Activated naive CD8-positive, alpha-beta T cell treated with anti-CD3 and anti-CD28 coated beads, Interleukin-2, amount 10 ng/mL, durations not matched to agents 7 days and 5 days (primary cell): ENCODE measurements at regions not wholly inside any gene's neighbourhood (a gene's known extent, or its start where the extent isn't known, plus 50 kb on each side); places are given as distances from the start of the nearest gene placed in this dataset.

Experiments used
- ATAC-seq: fragments of 150-1000 bp; cut with Tn5 transposase; one replicate; pipeline ENCODE4 v1.10.0; 2021; ENCODE audit warnings: low read depth, moderate library complexity
- POLR2A ChIA-PET: fragments of 350-600 bp; sonication (Branson Sonifier 250); formaldehyde crosslinking; loops from one replicate; lab custom pipeline; 2021; ENCODE audit warnings: antibody characterized with exemption; lab: Charles Lee
- DNase-seq: peaks from one replicate; pipeline ENCODE4 v3.0.0; 2021
- H3K27ac Mint-ChIP-seq: one replicate; pipeline ENCODE4 v1.8.0; 2022; ENCODE audit warnings: mild to moderate bottlenecking, mixed read lengths
- H3K27me3 Mint-ChIP-seq: one replicate; pipeline ENCODE4 v1.8.0; 2022; ENCODE audit warnings: mild to moderate bottlenecking, moderate library complexity, mixed read lengths
- H3K36me3 Mint-ChIP-seq: one replicate; pipeline ENCODE4 v1.8.0; 2021; ENCODE audit warnings: mild to moderate bottlenecking, mixed read lengths
- H3K4me1 Mint-ChIP-seq: one replicate; pipeline ENCODE4 v1.8.0; 2021; ENCODE audit warnings: mixed read lengths
- H3K4me3 Mint-ChIP-seq: one replicate; pipeline ENCODE4 v1.8.0; 2022; ENCODE audit warnings: mild to moderate bottlenecking, moderate library complexity, mixed read lengths
- H3K9me3 Mint-ChIP-seq: one replicate; pipeline ENCODE4 v1.8.0; 2021; ENCODE audit warnings: mixed read lengths

DNA sequence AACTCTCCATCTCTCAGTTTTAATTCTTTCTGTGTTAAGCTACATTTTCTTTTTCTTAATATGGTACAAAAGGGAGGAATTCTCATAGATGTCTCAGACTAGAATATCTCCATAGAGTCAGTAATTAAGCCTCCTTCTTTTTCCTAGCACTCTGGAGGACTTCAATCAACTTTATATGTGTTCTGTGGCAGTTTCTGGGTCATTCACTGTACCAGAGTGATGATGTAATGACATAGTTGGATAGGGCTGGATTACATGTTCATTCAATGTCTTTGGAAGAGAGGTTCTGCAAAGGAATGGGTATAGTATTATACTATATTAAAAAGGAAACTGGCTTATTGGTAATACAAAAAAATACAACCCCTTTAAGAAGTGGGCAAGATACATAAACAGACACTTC, 318.3 kb upstream of the OPRM1 start:
- POLR2A ChIA-PET: no interaction called here
- Mint-ChIP-seq H3K36me3 (no peaks in the 10 kb centered on the region), H3K4me1 (no peaks in the 10 kb centered on the region), H3K27ac (no peak overlapping the region), H3K27me3 (no peaks in the 10 kb centered on the region), H3K4me3 (no peak overlapping the region), H3K9me3 (peaks cover 2% of the 10 kb centered on the region)
- ATAC-seq (no peak), DNase-seq (no peak)

DNA sequence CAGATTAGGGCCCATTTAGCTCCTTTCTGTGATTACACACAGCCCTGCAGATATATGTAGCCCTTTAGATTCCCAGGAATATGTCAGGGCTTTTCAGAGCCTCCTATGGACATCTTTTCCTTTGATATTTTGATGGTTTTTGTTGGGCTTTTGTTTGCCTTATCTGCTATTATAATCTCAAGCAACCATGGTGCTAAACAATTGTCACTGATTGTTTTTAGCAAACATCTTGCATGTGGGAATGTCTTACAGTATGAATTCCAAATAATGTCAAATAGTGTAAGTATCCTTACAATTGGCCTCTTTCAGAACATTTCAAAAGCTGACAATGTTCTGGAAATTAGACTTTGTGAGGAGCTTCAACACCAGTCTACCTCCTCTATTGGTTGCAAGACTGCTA, 333.6 kb upstream of the OPRM1 start:
- ATAC-seq: no peak
- H3K27me3 Mint-ChIP-seq: no peaks in the 10 kb centered on the region

DNA sequence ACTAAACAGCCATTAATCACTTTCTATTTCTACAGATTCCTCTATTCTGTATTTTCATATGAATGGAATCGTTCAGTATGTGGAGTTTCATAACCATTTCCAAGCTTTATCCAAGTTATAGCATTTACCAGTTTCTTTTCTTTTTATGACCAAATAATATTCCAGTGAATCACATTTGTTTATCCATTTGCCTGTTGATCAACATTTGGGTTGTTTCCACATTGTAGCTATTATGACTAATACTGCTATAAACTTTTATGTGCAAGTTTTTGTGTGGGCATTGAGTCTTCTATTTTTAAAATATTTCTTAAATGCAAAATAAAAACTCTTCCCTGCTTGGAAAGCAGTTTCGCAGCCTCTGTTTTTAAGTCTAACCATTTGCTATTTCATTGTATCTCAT, 336.4 kb upstream of the OPRM1 start:
- Mint-ChIP-seq H3K9me3 (peaks cover 2% of the 10 kb centered on the region), H3K4me1 (no peaks in the 10 kb centered on the region), H3K27ac (no peak overlapping the region), H3K4me3 (no peak overlapping the region), H3K36me3 (no peaks in the 10 kb centered on the region), H3K27me3 (no peaks in the 10 kb centered on the region)
- POLR2A ChIA-PET: no interaction called here
- no peak for DNase-seq
- ATAC-seq: no peak

More for the DNA sequence above, 333.6 kb upstream of the OPRM1 start:
- peaks cover 2% of the 10 kb centered on the region for H3K9me3 Mint-ChIP-seq
- no peak overlapping the region for H3K27ac Mint-ChIP-seq
- POLR2A ChIA-PET: no interaction called here
- H3K4me3 Mint-ChIP-seq: no peak overlapping the region
- DNase-seq: no peak
- no peaks in the 10 kb centered on the region for H3K4me1 Mint-ChIP-seq
- no peaks in the 10 kb centered on the region for H3K36me3 Mint-ChIP-seq

DNA sequence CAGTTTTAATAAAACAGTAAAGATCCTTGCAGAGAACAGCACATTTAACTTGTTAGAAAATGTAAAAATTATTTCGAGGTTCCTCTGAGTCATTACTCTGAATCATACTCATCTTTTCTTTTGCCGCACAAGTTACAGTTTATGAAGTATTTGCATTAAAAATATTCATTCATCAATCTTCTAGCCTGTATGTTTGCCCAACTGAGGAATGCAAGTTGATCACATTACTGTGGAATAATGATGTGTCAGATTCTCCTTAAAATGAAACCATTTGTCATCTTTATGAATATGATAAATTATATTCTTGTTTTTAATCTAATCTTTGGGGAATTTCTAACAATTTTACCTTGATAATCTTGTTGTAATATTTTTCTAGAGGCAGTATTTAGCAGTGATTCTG, 340.4 kb upstream of the OPRM1 start:
- H3K27ac Mint-ChIP-seq: no peak overlapping the region
- H3K9me3 Mint-ChIP-seq: peaks cover 4% of the 10 kb centered on the region
- H3K36me3 Mint-ChIP-seq: no peaks in the 10 kb centered on the region
- DNase-seq (no peak), ATAC-seq (no peak)
- H3K4me1 Mint-ChIP-seq: no peaks in the 10 kb centered on the region
- H3K4me3 Mint-ChIP-seq: no peak overlapping the region
- no peaks in the 10 kb centered on the region for H3K27me3 Mint-ChIP-seq
- POLR2A ChIA-PET: no interaction called here

DNA sequence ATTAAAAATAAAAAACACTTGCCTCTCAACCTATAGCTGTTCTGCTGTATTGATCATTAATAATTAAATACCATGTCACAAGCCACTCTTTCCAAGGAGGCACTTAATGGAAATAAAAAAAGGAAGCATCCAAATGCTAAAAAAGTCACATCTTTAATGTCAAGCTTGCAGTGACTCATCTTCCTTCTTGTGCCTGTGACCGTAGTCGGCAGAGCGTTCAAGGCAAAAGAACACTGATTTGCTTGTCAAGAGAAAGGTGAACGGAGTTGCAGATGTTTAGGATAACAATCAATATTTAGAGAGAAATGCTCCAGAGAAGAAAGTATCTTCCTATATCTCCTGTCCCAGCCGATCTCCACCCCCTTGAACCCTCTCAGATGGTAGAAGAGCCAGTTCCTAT, 341.0 kb upstream of the OPRM1 start:
- ATAC-seq (no peak), DNase-seq (no peak)
- no peak overlapping the region for H3K4me3 Mint-ChIP-seq
- H3K27ac Mint-ChIP-seq: no peak overlapping the region
- H3K4me1 Mint-ChIP-seq: no peaks in the 10 kb centered on the region
- POLR2A ChIA-PET: no interaction called here
- no peaks in the 10 kb centered on the region for H3K27me3 Mint-ChIP-seq
- H3K9me3 Mint-ChIP-seq: peaks cover 2% of the 10 kb centered on the region
- no peaks in the 10 kb centered on the region for H3K36me3 Mint-ChIP-seq

DNA sequence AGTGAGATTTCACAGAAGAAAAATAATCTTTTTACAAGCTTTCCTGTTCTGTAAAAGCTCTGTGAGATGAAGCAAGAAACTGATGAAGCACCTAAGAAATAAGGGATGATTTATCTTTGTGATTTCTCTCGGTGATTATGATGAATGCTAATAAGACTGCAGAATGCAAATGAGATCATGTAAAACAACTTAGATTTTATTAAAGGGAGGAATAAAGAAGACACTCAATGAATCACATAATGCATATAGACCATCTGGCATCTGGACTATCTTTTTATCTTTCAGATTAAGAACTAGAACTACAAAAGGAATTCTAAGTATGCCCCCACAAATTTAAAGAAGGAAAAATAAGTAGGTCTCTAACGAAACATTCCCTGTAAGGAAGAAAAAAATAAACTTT, 361.5 kb upstream of the OPRM1 start:
- Mint-ChIP-seq H3K27me3 (no peaks in the 10 kb centered on the region), H3K27ac (no peak overlapping the region), H3K4me3 (no peak overlapping the region), H3K36me3 (no peaks in the 10 kb centered on the region), H3K9me3 (no peaks in the 10 kb centered on the region), H3K4me1 (no peaks in the 10 kb centered on the region)
- ATAC-seq (no peak), DNase-seq (no peak)
- POLR2A ChIA-PET: no interaction called here

DNA sequence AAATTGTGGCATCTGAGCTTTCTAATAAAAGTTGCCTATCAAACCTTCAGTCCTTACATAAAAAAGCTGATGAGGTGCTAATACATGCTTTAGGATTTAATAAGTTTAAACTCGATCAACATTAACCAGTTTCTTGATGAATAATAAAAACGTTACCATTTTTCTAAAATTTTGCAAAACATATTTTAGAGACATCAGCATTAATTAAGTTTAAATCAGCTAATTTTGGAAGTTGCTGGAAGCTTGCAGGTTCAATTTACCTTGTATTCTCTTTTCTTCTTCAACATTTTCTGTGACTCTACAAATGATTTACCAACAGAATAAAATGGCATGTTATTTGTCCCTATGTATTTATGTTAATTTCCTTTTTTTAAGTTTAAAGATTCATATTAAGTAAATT, 365.3 kb upstream of the OPRM1 start:
- no peaks in the 10 kb centered on the region for H3K9me3 Mint-ChIP-seq
- no peaks in the 10 kb centered on the region for H3K27me3 Mint-ChIP-seq
- POLR2A ChIA-PET: interaction anchor here (0.6 kb wide), 1 partner anchor 56 kb away, joined by 3 read pairs; no protein-coding TSS in a partner anchor
- no peaks in the 10 kb centered on the region for H3K36me3 Mint-ChIP-seq
- H3K27ac Mint-ChIP-seq: no peak overlapping the region
- no peak overlapping the region for H3K4me3 Mint-ChIP-seq
- DNase-seq (no peak), ATAC-seq (no peak)
- no peaks in the 10 kb centered on the region for H3K4me1 Mint-ChIP-seq

DNA sequence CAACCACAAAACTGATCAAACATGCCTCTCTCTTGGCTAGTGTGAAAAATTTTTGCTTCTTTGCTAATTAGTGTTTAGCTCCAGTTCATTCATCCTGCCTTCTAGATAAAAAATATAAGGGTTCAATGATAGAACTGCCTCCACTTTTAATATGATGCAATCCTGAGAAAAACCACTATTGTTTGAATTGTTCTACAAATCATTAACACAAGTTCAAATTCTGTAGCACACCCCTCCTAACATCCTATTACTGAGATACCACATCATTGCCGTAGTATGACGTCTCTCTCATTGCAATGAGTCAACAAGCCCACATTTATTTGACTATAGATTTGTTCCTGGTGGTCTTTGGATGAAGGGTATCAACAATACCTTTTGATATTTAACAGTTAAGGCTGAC, 365.8 kb upstream of the OPRM1 start:
- no peaks in the 10 kb centered on the region for H3K9me3 Mint-ChIP-seq
- H3K4me3 Mint-ChIP-seq: no peak overlapping the region
- POLR2A ChIA-PET: no interaction called here
- no peak overlapping the region for H3K27ac Mint-ChIP-seq
- no peaks in the 10 kb centered on the region for H3K27me3 Mint-ChIP-seq
- no peaks in the 10 kb centered on the region for H3K36me3 Mint-ChIP-seq
- ATAC-seq (no peak), DNase-seq (no peak)
- H3K4me1 Mint-ChIP-seq: no peaks in the 10 kb centered on the region

DNA sequence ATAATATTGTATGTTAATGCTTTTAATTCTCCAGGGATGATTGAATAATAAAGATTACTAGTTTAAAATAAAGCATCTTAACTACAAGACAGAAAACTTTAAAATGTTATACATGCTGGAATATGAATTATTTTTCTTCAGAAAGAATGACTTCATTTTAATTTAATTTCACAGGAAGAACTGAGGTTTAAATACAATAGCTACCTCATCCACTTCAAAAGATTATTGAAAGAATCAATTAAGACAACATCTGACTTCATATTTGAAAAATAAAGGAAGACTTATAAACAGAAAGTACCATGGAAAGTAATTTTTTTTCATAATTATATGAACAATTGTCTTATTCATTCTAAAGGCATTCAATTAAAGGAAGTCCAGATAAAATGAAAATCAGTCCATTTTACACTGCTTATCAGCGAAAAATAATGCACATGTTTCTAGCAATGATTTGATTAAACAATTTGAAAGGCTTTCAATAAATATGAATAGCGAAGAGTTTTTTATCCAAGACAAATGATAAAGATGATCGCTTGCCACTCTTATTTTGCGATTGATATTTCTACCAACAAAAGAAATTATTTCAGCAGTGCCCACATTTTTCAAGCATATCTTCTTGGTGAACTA, 368.5 kb upstream of the OPRM1 start:
- Mint-ChIP-seq H3K27ac (no peak overlapping the region), H3K27me3 (no peaks in the 10 kb centered on the region), H3K4me3 (no peak overlapping the region), H3K9me3 (no peaks in the 10 kb centered on the region), H3K36me3 (no peaks in the 10 kb centered on the region), H3K4me1 (no peaks in the 10 kb centered on the region)
- ATAC-seq: no peak
- POLR2A ChIA-PET: no interaction called here
- DNase-seq: no peak

DNA sequence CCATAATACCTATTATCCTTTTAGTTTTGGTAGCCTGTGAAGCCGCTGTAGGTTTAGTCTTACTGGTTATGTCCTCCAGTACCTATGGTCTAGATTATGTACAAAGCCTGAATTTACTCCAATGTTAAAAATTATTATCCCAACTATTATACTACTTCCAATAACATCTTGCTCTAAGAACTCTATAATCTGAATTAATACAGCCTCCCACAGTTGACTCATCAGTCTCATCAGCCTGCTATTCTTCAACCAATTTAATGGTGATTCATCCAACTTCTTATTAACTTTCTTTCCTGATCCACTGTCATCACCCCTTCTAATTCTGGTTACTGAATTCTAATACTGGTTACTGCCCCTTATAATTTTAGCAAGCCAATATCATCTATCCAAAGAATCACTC, 370.3 kb upstream of the OPRM1 start:
- Mint-ChIP-seq H3K4me1 (no peaks in the 10 kb centered on the region), H3K36me3 (no peaks in the 10 kb centered on the region), H3K27me3 (no peaks in the 10 kb centered on the region), H3K27ac (no peak overlapping the region), H3K4me3 (no peak overlapping the region), H3K9me3 (no peaks in the 10 kb centered on the region)
- ATAC-seq (no peak), DNase-seq (no peak)
- POLR2A ChIA-PET: no interaction called here

DNA sequence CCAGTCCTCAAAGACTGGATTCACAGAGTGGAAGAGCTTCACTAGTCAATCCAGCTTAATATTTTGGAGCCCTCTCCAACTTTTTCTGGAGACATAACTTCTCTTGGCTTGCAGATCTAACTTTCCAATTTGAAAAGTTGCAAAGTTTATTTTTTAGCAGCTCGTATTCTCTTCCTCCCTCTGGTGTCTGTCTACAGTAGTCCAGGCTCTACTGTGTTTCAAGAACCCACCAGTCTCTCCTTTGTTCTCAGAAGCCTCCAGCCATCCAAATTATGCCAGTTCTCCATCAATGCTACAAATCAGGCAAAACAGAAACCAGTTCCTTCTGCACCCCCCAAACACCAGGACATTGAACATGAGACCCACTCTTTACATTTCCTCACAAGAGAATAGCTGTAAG, 376.1 kb upstream of the OPRM1 start:
- Mint-ChIP-seq H3K36me3 (no peaks in the 10 kb centered on the region), H3K4me3 (no peak overlapping the region), H3K27me3 (peaks cover 2% of the 10 kb centered on the region), H3K4me1 (no peaks in the 10 kb centered on the region), H3K27ac (no peak overlapping the region), H3K9me3 (no peaks in the 10 kb centered on the region)
- POLR2A ChIA-PET: no interaction called here
- DNase-seq (no peak), ATAC-seq (no peak)

DNA sequence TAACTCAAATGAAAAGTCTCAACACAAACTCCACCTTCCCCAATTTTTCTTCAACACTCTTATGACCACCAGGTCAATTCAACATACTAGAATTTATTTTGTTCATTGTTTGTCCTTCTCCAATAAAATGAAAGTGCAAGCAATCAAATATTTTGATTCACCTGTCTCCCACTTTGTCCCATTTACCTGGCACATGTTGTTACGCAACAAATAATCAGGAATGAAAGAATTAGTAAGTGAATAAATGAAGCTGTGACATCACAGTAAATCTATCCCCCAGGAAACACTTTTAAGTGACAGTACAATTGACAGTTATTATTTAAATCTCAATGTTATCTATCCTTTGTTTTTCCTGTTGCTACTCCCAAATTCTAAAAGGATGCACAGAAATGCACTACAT, 393.7 kb upstream of the OPRM1 start:
- no peak overlapping the region for H3K27ac Mint-ChIP-seq
- no peak overlapping the region for H3K4me3 Mint-ChIP-seq

DNA sequence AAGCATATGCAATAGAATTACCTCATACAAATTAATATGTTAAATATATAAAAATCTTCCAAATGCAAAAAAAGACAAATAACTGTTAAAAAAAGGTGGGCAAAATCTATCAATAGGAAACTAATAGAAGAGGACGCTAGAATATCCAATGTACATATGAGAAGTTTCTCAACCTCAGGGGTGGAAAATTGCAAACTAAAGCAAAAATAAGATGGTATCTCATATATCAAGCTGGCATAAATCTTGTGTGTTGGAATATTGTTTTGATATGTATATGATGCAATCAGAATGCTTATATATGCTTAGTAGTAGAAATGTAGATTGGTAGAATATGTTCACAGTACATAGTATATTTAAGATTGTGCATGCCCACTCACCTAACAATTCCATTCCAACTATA, 395.0 kb upstream of the OPRM1 start:
- no peak overlapping the region for H3K27ac Mint-ChIP-seq
- no peak overlapping the region for H3K4me3 Mint-ChIP-seq
- H3K36me3 Mint-ChIP-seq: no peaks in the 10 kb centered on the region
- ATAC-seq (no peak), DNase-seq (no peak)
- POLR2A ChIA-PET: no interaction called here
- no peaks in the 10 kb centered on the region for H3K27me3 Mint-ChIP-seq
- no peaks in the 10 kb centered on the region for H3K4me1 Mint-ChIP-seq
- H3K9me3 Mint-ChIP-seq: no peaks in the 10 kb centered on the region

More for the DNA sequence above, 393.7 kb upstream of the OPRM1 start:
- H3K36me3 Mint-ChIP-seq: no peaks in the 10 kb centered on the region
- DNase-seq: no peak
- no peaks in the 10 kb centered on the region for H3K4me1 Mint-ChIP-seq
- POLR2A ChIA-PET: no interaction called here
- ATAC-seq: no peak
- no peaks in the 10 kb centered on the region for H3K9me3 Mint-ChIP-seq
- H3K27me3 Mint-ChIP-seq: no peaks in the 10 kb centered on the region

DNA sequence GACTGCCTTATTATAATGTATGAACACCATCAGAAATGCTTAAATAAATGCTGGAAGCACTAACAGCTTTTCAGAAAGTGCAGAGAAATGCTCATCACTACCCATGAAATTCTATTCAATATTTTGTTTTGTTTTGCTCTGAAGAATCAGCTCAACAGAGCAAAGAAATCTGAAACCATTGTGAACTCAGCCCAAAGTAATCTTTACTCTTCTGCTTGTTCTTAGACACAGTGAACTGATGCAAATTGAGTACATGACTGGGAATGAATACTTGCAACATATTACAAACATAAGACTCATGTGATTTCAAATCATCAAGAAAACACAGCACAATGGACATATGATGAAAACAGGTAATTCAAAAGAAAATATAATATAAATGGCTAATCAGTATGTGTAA, 404.6 kb upstream of the OPRM1 start:
- Mint-ChIP-seq H3K27me3 (no peaks in the 10 kb centered on the region), H3K9me3 (no peaks in the 10 kb centered on the region), H3K4me3 (no peak overlapping the region), H3K27ac (no peak overlapping the region), H3K4me1 (no peaks in the 10 kb centered on the region), H3K36me3 (no peaks in the 10 kb centered on the region)
- no peak for DNase-seq
- ATAC-seq: no peak
- POLR2A ChIA-PET: no interaction called here

DNA sequence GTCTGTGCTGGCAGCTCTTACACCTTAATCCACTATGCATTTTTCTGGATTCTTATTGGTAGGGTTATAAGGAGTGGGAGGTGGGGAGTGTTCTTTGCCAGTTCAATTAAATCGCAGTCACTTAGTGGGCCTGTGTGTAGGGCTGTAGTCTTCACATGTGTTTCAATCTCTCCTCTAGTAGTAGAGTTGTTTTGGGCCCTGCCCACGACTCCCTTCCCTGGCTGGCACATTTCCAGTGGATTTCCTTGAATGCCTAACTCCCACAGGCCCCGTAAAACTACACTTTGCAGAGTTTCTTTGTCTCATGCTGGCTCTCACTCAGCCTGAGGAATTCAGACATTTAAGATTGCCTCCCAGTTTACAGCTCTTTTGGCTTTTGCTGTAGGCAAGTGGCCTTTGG, 414.0 kb upstream of the OPRM1 start:
- ATAC-seq: no peak
- Mint-ChIP-seq H3K4me3 (no peak overlapping the region), H3K27me3 (no peaks in the 10 kb centered on the region), H3K27ac (no peak overlapping the region), H3K9me3 (no peaks in the 10 kb centered on the region), H3K36me3 (no peaks in the 10 kb centered on the region), H3K4me1 (no peaks in the 10 kb centered on the region)
- POLR2A ChIA-PET: no interaction called here
- no peak for DNase-seq
